Vagina (tissue), 2 donors: ENCODE measurements at regions not wholly inside any gene's neighbourhood (a gene's known extent, or its start where the extent isn't known, plus 50 kb on each side); places are given as distances from the start of the nearest gene placed in this dataset.

ENCODE experiments used
- POLR2A ChIP-seq, 2 donors: fragments of 450-650 bp; IDR thresholded peaks; one replicate each; pipeline ENCODE4 v1.6.1; 2017; ENCODE audit warnings: antibody characterized with exemption in 2 of 2, mild to moderate bottlenecking in 2 of 2, moderate library complexity in 2 of 2
- POLR2AphosphoS5 ChIP-seq, 2 donors: sonication (generic); formaldehyde crosslinking; IDR thresholded peaks; one replicate each; pipeline ENCODE4 v1.9.0; 2017; ENCODE audit warnings: antibody characterized with exemption in 2 of 2, mild to moderate bottlenecking in 2 of 2, low read depth in 1 of 2; ENCODE audit not compliant: insufficient read depth in 1 of 2
- TF ChIP-seq, protein P1 (sequence below), 3 experiments: fragments of 450-650 bp in 2 of 3; fragments of 200-600 bp in 1 of 3; sonication (generic) in 1 of 3; IDR thresholded peaks; one replicate each; pipeline ENCODE4 v1.5.1; 2017 to 2019; ENCODE audit warnings: antibody characterized with exemption in 3 of 3, mild to moderate bottlenecking in 2 of 3, moderate library complexity in 2 of 3

- TF ChIP-seq, protein P1, sequence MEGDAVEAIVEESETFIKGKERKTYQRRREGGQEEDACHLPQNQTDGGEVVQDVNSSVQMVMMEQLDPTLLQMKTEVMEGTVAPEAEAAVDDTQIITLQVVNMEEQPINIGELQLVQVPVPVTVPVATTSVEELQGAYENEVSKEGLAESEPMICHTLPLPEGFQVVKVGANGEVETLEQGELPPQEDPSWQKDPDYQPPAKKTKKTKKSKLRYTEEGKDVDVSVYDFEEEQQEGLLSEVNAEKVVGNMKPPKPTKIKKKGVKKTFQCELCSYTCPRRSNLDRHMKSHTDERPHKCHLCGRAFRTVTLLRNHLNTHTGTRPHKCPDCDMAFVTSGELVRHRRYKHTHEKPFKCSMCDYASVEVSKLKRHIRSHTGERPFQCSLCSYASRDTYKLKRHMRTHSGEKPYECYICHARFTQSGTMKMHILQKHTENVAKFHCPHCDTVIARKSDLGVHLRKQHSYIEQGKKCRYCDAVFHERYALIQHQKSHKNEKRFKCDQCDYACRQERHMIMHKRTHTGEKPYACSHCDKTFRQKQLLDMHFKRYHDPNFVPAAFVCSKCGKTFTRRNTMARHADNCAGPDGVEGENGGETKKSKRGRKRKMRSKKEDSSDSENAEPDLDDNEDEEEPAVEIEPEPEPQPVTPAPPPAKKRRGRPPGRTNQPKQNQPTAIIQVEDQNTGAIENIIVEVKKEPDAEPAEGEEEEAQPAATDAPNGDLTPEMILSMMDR (IDR thresholded peaks at IDR 0.05), result no peak
- no peak for TF ChIP-seq POLR2A (IDR thresholded peaks at IDR 0.05)
- no peak for TF ChIP-seq POLR2AphosphoS5 (IDR thresholded peaks at IDR 0.05; ENCODE audit: insufficient read depth in 1 of 2, low read depth in 1 of 2)
Measured at GRCh38 chr4:81625422-81626417, 154.0 kb upstream of the RASGEF1B start.
